ENCODE measurements at regions not wholly inside any gene's neighbourhood (a gene's known extent, or its start where the extent isn't known, plus 50 kb on each side); places are given as distances from the start of the nearest gene placed in this dataset.

DNA sequence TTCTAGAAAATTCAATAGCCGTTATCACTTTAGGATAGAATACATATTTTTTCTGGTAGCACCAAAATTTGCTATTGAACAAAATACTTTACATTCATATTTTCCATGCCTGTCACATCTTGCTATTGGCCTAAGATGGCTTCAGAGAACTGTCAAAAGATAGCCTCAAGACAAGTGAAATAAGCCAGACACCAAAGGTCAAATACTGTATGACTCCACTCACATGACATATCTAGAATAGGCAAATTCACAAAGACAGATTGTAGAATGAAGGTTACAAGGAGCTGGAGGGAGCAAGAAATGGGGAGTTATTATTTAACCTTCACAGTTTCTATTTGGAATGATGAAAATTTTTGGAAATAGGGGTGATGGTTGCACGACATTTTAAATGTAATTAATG, 223.7 kb upstream of the ZC3H12C start:
- Mint-ChIP-seq H3K27ac (no peak overlapping the region), H3K9me3 (ENCODE audit: low read depth) (peaks cover 7% of the 10 kb centered on the region), H3K36me3 (ENCODE audit: insufficient read depth) (no peaks in the 10 kb centered on the region), H3K27me3 (peaks cover 4% of the 10 kb centered on the region), H3K4me1 (ENCODE audit: low read depth) (no peaks in the 10 kb centered on the region), H3K4me3 (ENCODE audit: low read depth) (no peak overlapping the region)
- no peak for DNase-seq (ENCODE audit: low spot score, unreplicated experiment)
- TF ChIP-seq, protein P1, sequence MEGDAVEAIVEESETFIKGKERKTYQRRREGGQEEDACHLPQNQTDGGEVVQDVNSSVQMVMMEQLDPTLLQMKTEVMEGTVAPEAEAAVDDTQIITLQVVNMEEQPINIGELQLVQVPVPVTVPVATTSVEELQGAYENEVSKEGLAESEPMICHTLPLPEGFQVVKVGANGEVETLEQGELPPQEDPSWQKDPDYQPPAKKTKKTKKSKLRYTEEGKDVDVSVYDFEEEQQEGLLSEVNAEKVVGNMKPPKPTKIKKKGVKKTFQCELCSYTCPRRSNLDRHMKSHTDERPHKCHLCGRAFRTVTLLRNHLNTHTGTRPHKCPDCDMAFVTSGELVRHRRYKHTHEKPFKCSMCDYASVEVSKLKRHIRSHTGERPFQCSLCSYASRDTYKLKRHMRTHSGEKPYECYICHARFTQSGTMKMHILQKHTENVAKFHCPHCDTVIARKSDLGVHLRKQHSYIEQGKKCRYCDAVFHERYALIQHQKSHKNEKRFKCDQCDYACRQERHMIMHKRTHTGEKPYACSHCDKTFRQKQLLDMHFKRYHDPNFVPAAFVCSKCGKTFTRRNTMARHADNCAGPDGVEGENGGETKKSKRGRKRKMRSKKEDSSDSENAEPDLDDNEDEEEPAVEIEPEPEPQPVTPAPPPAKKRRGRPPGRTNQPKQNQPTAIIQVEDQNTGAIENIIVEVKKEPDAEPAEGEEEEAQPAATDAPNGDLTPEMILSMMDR (IDR thresholded peaks at IDR 0.05; ENCODE audit: unreplicated experiment), result no peak

DNA sequence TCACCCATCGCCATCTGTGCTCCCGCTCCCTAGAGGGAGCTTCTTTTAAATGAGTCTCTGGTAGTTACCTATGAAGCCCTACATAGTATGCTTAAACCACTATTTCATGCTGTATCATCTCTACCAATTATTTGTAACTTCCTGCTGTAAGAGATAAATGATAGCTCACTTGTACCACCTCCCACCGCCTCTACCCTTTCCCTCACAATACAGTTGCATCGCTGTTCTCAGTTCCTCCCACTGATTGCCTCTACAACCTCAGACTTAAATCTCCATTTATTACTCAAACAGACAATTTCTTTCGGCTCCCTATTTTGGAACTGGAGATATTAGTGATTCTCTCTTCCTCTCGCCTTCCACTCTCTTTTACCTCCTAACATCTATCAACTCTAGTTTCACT, 222.9 kb upstream of the ZC3H12C start:
- peaks cover 4% of the 10 kb centered on the region for H3K27me3 Mint-ChIP-seq
- TF ChIP-seq, protein P1 (IDR thresholded peaks at IDR 0.05; ENCODE audit: unreplicated experiment), result no peak
- H3K36me3 Mint-ChIP-seq (ENCODE audit: insufficient read depth), result no peaks in the 10 kb centered on the region
- H3K4me3 Mint-ChIP-seq (ENCODE audit: low read depth), result no peak overlapping the region
- H3K9me3 Mint-ChIP-seq (ENCODE audit: low read depth), result peaks cover 7% of the 10 kb centered on the region
- no peak for DNase-seq (ENCODE audit: low spot score, unreplicated experiment)
- no peaks in the 10 kb centered on the region for H3K4me1 Mint-ChIP-seq (ENCODE audit: low read depth)
- H3K27ac Mint-ChIP-seq, result no peak overlapping the region

DNA sequence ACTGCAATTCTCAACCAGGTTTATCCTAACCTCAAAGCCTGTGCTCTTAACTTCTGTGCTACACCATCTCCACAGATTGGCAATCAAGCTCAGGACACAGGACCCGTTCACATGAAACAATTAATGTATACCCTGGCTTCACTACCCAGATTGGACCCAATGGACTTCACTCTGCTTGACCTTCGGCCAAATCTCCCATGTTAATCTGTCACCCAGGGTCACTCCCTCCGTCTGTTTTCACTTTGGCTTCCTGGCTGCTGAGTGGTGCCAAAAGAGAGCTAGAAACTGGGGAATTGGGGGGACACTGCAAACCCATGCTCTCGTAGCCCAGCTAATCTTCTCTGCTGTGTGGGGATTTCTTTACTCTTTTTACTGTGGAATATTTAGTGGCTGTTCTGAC, 216.1 kb upstream of the ZC3H12C start:
- Mint-ChIP-seq H3K27ac (no peak overlapping the region), H3K9me3 (ENCODE audit: low read depth) (peaks cover 9% of the 10 kb centered on the region), H3K36me3 (ENCODE audit: insufficient read depth) (no peaks in the 10 kb centered on the region), H3K4me3 (ENCODE audit: low read depth) (no peak overlapping the region), H3K27me3 (no peaks in the 10 kb centered on the region), H3K4me1 (ENCODE audit: low read depth) (peaks cover 4% of the 10 kb centered on the region)
- TF ChIP-seq, protein P1 (IDR thresholded peaks at IDR 0.05; ENCODE audit: unreplicated experiment), result no peak
- DNase-seq (ENCODE audit: low spot score, unreplicated experiment), result no peak

DNA sequence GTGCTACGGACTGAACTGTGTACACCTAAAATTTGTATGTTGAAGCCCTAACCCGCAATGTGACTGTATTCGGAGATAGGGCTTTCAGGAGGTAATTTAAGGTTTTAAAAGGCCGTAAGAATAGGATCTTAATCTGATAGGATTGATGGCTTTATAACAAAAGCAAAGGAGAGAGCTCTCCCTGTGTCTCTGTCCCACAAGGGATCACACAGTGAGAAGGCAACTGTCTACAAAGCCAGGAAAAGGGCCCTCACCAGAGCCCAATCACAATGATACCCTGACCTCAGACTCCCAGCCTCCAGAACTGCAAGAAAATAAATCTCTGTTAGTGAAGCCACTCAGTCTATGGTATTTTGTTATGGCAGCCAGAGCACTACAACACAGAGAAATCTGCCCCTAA, 208.7 kb upstream of the ZC3H12C start:
- DNase-seq (ENCODE audit: low spot score, unreplicated experiment), result no peak
- Mint-ChIP-seq H3K4me3 (ENCODE audit: low read depth) (no peak overlapping the region), H3K9me3 (ENCODE audit: low read depth) (peaks cover 3% of the 10 kb centered on the region), H3K4me1 (ENCODE audit: low read depth) (no peaks in the 10 kb centered on the region), H3K27ac (no peak overlapping the region), H3K27me3 (no peaks in the 10 kb centered on the region), H3K36me3 (ENCODE audit: insufficient read depth) (no peaks in the 10 kb centered on the region)
- TF ChIP-seq, protein P1 (IDR thresholded peaks at IDR 0.05; ENCODE audit: unreplicated experiment), result no peak

DNA sequence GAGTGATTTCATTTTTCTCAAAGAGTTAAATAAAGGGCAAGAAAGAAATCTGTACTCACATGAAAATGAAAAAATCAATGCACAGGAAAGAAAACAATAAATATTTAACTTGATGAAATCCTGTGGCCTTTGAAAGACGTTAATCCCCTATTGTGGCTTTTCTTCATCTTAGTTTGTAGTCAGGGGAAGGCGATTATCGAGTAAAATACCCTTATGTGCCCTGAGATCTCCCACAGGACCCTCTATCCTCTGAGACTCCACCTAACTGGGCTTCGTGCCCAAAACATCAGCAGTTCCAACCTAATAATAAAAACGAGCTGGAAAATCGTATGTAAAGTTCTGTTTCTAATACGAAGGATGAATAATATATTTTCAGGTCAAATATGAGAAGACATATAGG, 208.2 kb upstream of the ZC3H12C start:
- H3K36me3 Mint-ChIP-seq (ENCODE audit: insufficient read depth), result no peaks in the 10 kb centered on the region
- H3K27ac Mint-ChIP-seq, result no peak overlapping the region
- no peaks in the 10 kb centered on the region for H3K27me3 Mint-ChIP-seq
- no peak overlapping the region for H3K4me3 Mint-ChIP-seq (ENCODE audit: low read depth)
- H3K9me3 Mint-ChIP-seq (ENCODE audit: low read depth), result peaks cover 3% of the 10 kb centered on the region
- H3K4me1 Mint-ChIP-seq (ENCODE audit: low read depth), result no peaks in the 10 kb centered on the region
- TF ChIP-seq, protein P1 (IDR thresholded peaks at IDR 0.05; ENCODE audit: unreplicated experiment), result no peak
- DNase-seq (ENCODE audit: low spot score, unreplicated experiment), result no peak
